ENCODE measurements at regions not wholly inside any gene's neighbourhood (a gene's known extent, or its start where the extent isn't known, plus 50 kb on each side); places are given as distances from the start of the nearest gene placed in this dataset.

GRCh38 chr4:106476741-106477140, 108.2 kb upstream of the GIMD1 start:
- H3K4me3 ChIP-seq (ENCODE audit: low read depth, low read length): no peak overlapping the region
- CTCF ChIA-PET: no interaction called here
- no peaks in the 10 kb centered on the region for H3K4me1 ChIP-seq (ENCODE audit: control insufficient read depth, insufficient read depth, low read length)
- H3K27ac ChIP-seq (ENCODE audit: extremely low read depth, low read depth, low read length): no peak overlapping the region
- POLR2A ChIA-PET: no interaction called here
- no peaks in the 10 kb centered on the region for H3K36me3 ChIP-seq (ENCODE audit: control insufficient read depth in 2 of 2, insufficient read depth in 1 of 2, low read length in 2 of 2)
- H3K9me3 ChIP-seq (ENCODE audit: control insufficient read depth, insufficient read depth, low read depth, low read length): no peaks in the 10 kb centered on the region
- TF ChIP-seq ZNF221 (tag by site-specific recombination; IDR thresholded peaks at IDR 0.05; ENCODE audit: borderline replicate concordance): no peak
- no peak for TF ChIP-seq INSM2 (tag by site-specific recombination; IDR thresholded peaks at IDR 0.05)
- no peak for TF ChIP-seq ZNF658 (tag by site-specific recombination; IDR thresholded peaks at IDR 0.05)
- no peak for TF ChIP-seq ZNF639 (tag by site-specific recombination; IDR thresholded peaks at IDR 0.05)
- no peak for TF ChIP-seq ZNF274 (IDR thresholded peaks at IDR 0.05; ENCODE audit: low read length)
- TF ChIP-seq ZNF274 (tag by site-specific recombination; IDR thresholded peaks at IDR 0.05; ENCODE audit: borderline replicate concordance): no peak
- no peak for TF ChIP-seq ZNF174 (tag by site-specific recombination; IDR thresholded peaks at IDR 0.05)
- no peak for TF ChIP-seq GFI1B (tag by site-specific recombination; IDR thresholded peaks at IDR 0.05)
- TF ChIP-seq ZNF18 (tag by site-specific recombination; IDR thresholded peaks at IDR 0.05): no peak
- no peak for TF ChIP-seq ZBTB8A (tag by site-specific recombination; IDR thresholded peaks at IDR 0.05)
- TF ChIP-seq ZNF768 (tag by site-specific recombination; IDR thresholded peaks at IDR 0.05): no peak
- TF ChIP-seq ZNF571 (tag by site-specific recombination; IDR thresholded peaks at IDR 0.05): no peak

GRCh38 chr4:106473515-106473914, 104.9 kb upstream of the GIMD1 start:
- POLR2A ChIA-PET: no interaction called here
- Histone ChIP-seq H3K4me1 (ENCODE audit: control insufficient read depth, insufficient read depth, low read length) (no peaks in the 10 kb centered on the region), H3K27ac (ENCODE audit: extremely low read depth, low read depth, low read length) (no peak overlapping the region), H3K9me3 (ENCODE audit: control insufficient read depth, insufficient read depth, low read depth, low read length) (no peaks in the 10 kb centered on the region), H3K4me3 (ENCODE audit: low read depth, low read length) (no peak overlapping the region), H3K36me3 (ENCODE audit: control insufficient read depth in 2 of 2, insufficient read depth in 1 of 2, low read length in 2 of 2) (no peaks in the 10 kb centered on the region)
- CTCF ChIA-PET: no interaction called here
- TF ChIP-seq ZNF416 (tag by site-specific recombination; IDR thresholded peaks at IDR 0.05) (no peak), ZNF521 (tag by site-specific recombination; IDR thresholded peaks at IDR 0.05) (no peak), ZNF404 (tag by site-specific recombination; IDR thresholded peaks at IDR 0.05) (no peak), ZNF341 (tag by site-specific recombination; IDR thresholded peaks at IDR 0.05; ENCODE audit: low read depth) (no peak), KLF7 (tag by site-specific recombination; IDR thresholded peaks at IDR 0.05; ENCODE audit: borderline replicate concordance) (no peak), KLF9 (tag by site-specific recombination; IDR thresholded peaks at IDR 0.05; ENCODE audit: low read depth) (no peak), ZNF175 (tag by site-specific recombination; IDR thresholded peaks at IDR 0.05) (no peak), ZNF544 (tag by site-specific recombination; IDR thresholded peaks at IDR 0.05) (no peak), ZNF140 (tag by site-specific recombination; IDR thresholded peaks at IDR 0.05) (no peak), ZNF174 (tag by site-specific recombination; IDR thresholded peaks at IDR 0.05) (no peak), ZNF561 (tag by site-specific recombination; IDR thresholded peaks at IDR 0.05; ENCODE audit: borderline replicate concordance) (no peak), ZNF398 (tag by site-specific recombination; IDR thresholded peaks at IDR 0.05) (no peak), ZNF626 (tag by site-specific recombination; IDR thresholded peaks at IDR 0.05) (no peak)
